ENCODE measurements at regions not wholly inside any gene's neighbourhood (a gene's known extent, or its start where the extent isn't known, plus 50 kb on each side); places are given as distances from the start of the nearest gene placed in this dataset.

DNA sequence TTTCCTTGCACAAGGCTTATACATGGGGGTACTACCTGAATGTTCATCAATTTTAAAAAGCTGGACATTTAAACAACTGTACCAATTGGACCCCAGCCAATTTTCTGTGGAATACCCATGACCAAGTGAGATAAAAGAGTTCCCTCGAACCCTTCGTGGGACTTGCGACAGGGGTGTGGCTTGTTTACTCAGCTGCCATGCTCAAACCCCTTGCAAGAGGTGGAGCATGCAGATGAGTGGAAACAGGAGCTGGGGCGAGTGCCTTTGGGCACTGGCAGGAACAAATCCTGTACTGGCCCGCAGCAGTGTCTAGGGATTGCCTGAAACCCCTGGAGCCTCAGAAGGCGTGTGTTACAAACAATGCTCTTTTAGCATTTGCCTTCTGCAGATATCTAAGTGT, 144.2 kb downstream of the PDHA2 start:
- TF ChIP-seq, protein P1, sequence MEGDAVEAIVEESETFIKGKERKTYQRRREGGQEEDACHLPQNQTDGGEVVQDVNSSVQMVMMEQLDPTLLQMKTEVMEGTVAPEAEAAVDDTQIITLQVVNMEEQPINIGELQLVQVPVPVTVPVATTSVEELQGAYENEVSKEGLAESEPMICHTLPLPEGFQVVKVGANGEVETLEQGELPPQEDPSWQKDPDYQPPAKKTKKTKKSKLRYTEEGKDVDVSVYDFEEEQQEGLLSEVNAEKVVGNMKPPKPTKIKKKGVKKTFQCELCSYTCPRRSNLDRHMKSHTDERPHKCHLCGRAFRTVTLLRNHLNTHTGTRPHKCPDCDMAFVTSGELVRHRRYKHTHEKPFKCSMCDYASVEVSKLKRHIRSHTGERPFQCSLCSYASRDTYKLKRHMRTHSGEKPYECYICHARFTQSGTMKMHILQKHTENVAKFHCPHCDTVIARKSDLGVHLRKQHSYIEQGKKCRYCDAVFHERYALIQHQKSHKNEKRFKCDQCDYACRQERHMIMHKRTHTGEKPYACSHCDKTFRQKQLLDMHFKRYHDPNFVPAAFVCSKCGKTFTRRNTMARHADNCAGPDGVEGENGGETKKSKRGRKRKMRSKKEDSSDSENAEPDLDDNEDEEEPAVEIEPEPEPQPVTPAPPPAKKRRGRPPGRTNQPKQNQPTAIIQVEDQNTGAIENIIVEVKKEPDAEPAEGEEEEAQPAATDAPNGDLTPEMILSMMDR (IDR thresholded peaks at IDR 0.05): no peak
- no peak for TF ChIP-seq POLR2A (IDR thresholded peaks at IDR 0.05)

Data from body of pancreas (tissue), 4 donors.